ENCODE measurements at regions not wholly inside any gene's neighbourhood (a gene's known extent, or its start where the extent isn't known, plus 50 kb on each side); places are given as distances from the start of the nearest gene placed in this dataset.

DNA sequence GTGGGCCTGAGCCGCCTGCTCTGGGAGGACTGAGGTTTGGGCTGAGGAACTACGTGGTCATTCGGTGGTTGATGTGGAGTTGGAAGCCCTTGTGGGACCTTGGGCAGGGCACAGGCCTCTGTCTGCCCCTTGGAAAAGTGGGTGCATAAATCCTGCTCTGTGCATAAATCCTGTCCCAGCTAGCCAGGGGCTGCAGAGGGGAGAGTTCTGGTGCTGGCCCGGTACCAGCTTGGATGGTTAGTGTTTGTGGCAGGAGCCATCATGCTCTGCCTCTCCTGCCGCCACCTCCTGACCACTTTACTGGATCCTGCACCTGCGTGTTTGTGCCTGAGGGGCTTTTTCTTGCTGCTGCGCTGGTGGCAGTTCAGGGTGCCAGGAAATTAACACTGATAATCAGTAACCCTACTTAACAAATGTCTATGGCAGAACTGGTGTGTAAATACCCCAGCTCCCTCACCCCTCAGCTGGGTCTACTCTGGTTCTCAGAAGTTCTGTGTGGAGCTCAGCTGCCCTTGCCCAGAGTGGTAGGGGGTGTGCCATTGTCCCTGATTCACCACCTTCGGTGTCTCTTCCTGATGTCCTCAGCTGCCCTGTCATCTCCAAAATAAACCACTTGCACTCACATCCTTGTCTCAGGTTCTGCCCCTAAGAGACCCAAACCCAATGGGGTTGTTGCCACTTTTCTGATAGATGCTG is 156.8 kb downstream of the GLI2 start (continued):
- TF ChIP-seq, protein P1, sequence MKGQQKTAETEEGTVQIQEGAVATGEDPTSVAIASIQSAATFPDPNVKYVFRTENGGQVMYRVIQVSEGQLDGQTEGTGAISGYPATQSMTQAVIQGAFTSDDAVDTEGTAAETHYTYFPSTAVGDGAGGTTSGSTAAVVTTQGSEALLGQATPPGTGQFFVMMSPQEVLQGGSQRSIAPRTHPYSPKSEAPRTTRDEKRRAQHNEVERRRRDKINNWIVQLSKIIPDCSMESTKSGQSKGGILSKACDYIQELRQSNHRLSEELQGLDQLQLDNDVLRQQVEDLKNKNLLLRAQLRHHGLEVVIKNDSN (CRISPR knock-in tag; IDR thresholded peaks at IDR 0.05), result no peak
- TF ChIP-seq, protein P2, sequence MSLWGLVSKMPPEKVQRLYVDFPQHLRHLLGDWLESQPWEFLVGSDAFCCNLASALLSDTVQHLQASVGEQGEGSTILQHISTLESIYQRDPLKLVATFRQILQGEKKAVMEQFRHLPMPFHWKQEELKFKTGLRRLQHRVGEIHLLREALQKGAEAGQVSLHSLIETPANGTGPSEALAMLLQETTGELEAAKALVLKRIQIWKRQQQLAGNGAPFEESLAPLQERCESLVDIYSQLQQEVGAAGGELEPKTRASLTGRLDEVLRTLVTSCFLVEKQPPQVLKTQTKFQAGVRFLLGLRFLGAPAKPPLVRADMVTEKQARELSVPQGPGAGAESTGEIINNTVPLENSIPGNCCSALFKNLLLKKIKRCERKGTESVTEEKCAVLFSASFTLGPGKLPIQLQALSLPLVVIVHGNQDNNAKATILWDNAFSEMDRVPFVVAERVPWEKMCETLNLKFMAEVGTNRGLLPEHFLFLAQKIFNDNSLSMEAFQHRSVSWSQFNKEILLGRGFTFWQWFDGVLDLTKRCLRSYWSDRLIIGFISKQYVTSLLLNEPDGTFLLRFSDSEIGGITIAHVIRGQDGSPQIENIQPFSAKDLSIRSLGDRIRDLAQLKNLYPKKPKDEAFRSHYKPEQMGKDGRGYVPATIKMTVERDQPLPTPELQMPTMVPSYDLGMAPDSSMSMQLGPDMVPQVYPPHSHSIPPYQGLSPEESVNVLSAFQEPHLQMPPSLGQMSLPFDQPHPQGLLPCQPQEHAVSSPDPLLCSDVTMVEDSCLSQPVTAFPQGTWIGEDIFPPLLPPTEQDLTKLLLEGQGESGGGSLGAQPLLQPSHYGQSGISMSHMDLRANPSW (CRISPR knock-in tag; conservative IDR thresholded peaks at IDR 0.05; ENCODE audit: low read depth), result no peak
- TF ChIP-seq TEAD1 (CRISPR knock-in tag; IDR thresholded peaks at IDR 0.05), result no peak
- no peak for TF ChIP-seq ATF1 (CRISPR knock-in tag; IDR thresholded peaks at IDR 0.05)

DNA sequence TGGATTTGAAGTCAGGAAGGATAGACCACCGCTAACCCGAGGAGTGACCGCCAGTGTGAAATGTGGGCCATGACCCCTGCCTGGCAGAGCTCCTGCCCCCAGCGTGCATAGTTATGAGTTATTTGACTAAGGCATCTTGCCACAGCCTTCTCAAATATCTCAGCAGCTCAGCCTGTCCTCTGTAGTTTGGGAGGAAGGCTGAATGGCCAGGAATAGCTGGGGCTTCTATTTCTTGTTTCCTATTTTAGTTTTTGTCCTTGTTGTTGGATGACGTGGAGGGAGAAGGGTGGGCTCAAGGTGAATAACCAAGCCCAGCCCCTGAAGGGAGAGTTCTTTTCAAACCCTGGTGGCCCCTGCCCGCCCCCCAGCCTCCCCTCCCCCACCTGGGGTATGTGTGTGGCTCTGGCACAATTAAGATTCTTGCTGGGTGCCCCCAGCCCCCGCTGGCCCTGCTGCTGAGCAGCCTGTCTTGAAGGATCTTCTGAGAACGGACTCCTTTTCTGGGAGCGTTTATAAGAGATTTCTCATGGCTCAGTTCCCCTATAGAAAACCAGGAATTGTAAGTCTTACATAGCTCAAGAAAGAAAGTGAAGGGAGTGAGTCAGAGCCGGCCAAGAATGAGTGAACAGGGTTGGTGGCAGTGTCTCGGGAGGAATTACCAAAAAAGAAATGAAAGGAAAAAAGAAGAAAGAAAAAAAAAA is 157.4 kb downstream of the GLI2 start:
- Mint-ChIP-seq H3K36me3 (no peaks in the 10 kb centered on the region; the same call in 1 of the 2 replicates), H3K27ac (peak overlapping the region; percentile 87), H3K4me1 (peaks cover 64% of the 10 kb centered on the region), H3K4me3 (peak overlapping the region; percentile 33), H3K27me3 (ENCODE audit: low read depth) (no peaks in the 10 kb centered on the region), H3K9me3 (no peaks in the 10 kb centered on the region)
- TF ChIP-seq EMX1 (CRISPR knock-in tag; IDR thresholded peaks at IDR 0.05) (no peak), NFYB (CRISPR knock-in tag; conservative IDR thresholded peaks at IDR 0.05; ENCODE audit: low read depth) (no peak), HMGA2 (CRISPR knock-in tag; IDR thresholded peaks at IDR 0.05) (no peak), GTF2I (CRISPR knock-in tag; conservative IDR thresholded peaks at IDR 0.05) (no peak), ZNF232 (CRISPR knock-in tag; IDR thresholded peaks at IDR 0.05) (no peak), PRRX2 (CRISPR knock-in tag; IDR thresholded peaks at IDR 0.05) (no peak), CREB1 (CRISPR knock-in tag; IDR thresholded peaks at IDR 0.05) (no peak), MYBL2 (CRISPR knock-in tag; IDR thresholded peaks at IDR 0.05) (no peak)
- TF ChIP-seq, protein P3, sequence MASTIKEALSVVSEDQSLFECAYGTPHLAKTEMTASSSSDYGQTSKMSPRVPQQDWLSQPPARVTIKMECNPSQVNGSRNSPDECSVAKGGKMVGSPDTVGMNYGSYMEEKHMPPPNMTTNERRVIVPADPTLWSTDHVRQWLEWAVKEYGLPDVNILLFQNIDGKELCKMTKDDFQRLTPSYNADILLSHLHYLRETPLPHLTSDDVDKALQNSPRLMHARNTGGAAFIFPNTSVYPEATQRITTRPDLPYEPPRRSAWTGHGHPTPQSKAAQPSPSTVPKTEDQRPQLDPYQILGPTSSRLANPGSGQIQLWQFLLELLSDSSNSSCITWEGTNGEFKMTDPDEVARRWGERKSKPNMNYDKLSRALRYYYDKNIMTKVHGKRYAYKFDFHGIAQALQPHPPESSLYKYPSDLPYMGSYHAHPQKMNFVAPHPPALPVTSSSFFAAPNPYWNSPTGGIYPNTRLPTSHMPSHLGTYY (CRISPR knock-in tag; IDR thresholded peaks at IDR 0.05), result no peak
- TF ChIP-seq, protein P4, sequence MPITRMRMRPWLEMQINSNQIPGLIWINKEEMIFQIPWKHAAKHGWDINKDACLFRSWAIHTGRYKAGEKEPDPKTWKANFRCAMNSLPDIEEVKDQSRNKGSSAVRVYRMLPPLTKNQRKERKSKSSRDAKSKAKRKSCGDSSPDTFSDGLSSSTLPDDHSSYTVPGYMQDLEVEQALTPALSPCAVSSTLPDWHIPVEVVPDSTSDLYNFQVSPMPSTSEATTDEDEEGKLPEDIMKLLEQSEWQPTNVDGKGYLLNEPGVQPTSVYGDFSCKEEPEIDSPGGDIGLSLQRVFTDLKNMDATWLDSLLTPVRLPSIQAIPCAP (CRISPR knock-in tag; IDR thresholded peaks at IDR 0.05), result no peak
- TF ChIP-seq, protein P5, sequence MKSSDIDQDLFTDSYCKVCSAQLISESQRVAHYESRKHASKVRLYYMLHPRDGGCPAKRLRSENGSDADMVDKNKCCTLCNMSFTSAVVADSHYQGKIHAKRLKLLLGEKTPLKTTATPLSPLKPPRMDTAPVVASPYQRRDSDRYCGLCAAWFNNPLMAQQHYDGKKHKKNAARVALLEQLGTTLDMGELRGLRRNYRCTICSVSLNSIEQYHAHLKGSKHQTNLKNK (CRISPR knock-in tag; IDR thresholded peaks at IDR 0.05), result no peak
- TF ChIP-seq, protein P6, sequence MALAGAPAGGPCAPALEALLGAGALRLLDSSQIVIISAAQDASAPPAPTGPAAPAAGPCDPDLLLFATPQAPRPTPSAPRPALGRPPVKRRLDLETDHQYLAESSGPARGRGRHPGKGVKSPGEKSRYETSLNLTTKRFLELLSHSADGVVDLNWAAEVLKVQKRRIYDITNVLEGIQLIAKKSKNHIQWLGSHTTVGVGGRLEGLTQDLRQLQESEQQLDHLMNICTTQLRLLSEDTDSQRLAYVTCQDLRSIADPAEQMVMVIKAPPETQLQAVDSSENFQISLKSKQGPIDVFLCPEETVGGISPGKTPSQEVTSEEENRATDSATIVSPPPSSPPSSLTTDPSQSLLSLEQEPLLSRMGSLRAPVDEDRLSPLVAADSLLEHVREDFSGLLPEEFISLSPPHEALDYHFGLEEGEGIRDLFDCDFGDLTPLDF (CRISPR knock-in tag; IDR thresholded peaks at IDR 0.05), result no peak
- ChIA-PET CTCF (interaction anchor here (0.6 to 2.2 kb wide), 13 partner anchors 8 to 660 kb away, joined by 3 to 9 read pairs (median 4); no protein-coding TSS in a partner anchor), POLR2A (interaction anchor here (0.7 to 1.3 kb wide), 2 partner anchors 103 to 182 kb away, joined by 3 to 7 read pairs; no protein-coding TSS in a partner anchor)
- DNase-seq (ENCODE audit: low spot score), result no peak
- peak; percentile 7 for ATAC-seq
